ENCODE measurements at regions not wholly inside any gene's neighbourhood (a gene's known extent, or its start where the extent isn't known, plus 50 kb on each side); places are given as distances from the start of the nearest gene placed in this dataset.
"Not testable (repeated sequence)": the region's sequence is repeated elsewhere in the genome, so short reads cannot be mapped to it uniquely, and the experiment has no call there.

GRCh38 chr12:8390001-8390777 lies 65.6 kb upstream of the CLEC6A start:
- peak; percentile 14 for DNase-seq (ENCODE audit: low read depth)

- DNase-seq (ENCODE audit: low read depth) = peak; percentile 29
Measured at GRCh38 chr12:8396225-8397071, 59.3 kb upstream of the CLEC6A start.

GRCh38 chr12:8397378-8397777 lies 58.4 kb upstream of the CLEC6A start:
- not testable (repeated sequence) for DNase-seq (ENCODE audit: low read depth)

GRCh38 chr12:8399496-8400034 lies 56.2 kb upstream of the CLEC6A start:
- DNase-seq (ENCODE audit: low read depth) = not testable (repeated sequence)

GRCh38 chr12:8403834-8404233 lies 51.9 kb upstream of the CLEC6A start:
- DNase-seq (ENCODE audit: low read depth) = not testable (repeated sequence)

GRCh38 chr12:8404341-8404740 lies 51.4 kb upstream of the CLEC6A start:
- DNase-seq (ENCODE audit: low read depth) = not testable (repeated sequence)

All from T-helper 22 cell (primary cell).